HepG2 (cell line): ENCODE measurements at regions not wholly inside any gene's neighbourhood (a gene's known extent, or its start where the extent isn't known, plus 50 kb on each side); places are given as distances from the start of the nearest gene placed in this dataset.

ENCODE experiments used
- ATAC-seq: fragments of 200-7000 bp; cut with Tn5 transposase; 3 replicates; pipeline ENCODE4 v1.9.1; 2020; ENCODE audit warnings: mild to moderate bottlenecking, moderate library complexity
- BruUV-seq: library from RNA; stranded (reverse); fragments of 400-500 nt; replicated peaks from 2 replicates; lab custom pipeline; 2021; lab: Mats Ljungman, UMichigan
- CTCF ChIA-PET: fragments of 300-600 bp; formaldehyde crosslinking; extraction: SDS; loops from one replicate; lab custom pipeline; 2021; ENCODE audit warnings: low total read pairs, inconsistent platforms, low intra/inter-chr PET ratio; lab: Yijun Ruan, JAX
- POLR2A ChIA-PET: fragments of 350-600 bp; sonication (Branson Sonifier 250); formaldehyde crosslinking; loops from one replicate; lab custom pipeline; 2020; ENCODE audit warnings: antibody characterized with exemption, inconsistent platforms; lab: Yijun Ruan, JAX
- DNase-seq: peaks from one replicate; pipeline ENCODE4 v3.0.0-alpha.2; 2015; ENCODE audit warnings: low spot score
- FAIRE-seq: peaks from 3 replicates; lab custom pipeline; 2011; peaks lifted over from hg19 to GRCh38; lab: Jason Lieb, UNC
- H2AFZ ChIP-seq: one replicate; pipeline ENCODE4 v1.6.1; 2011; ENCODE audit warnings: low read length, inconsistent platforms
- H3K27ac ChIP-seq: fragments of 300-600 bp; 3 replicates; pipeline ENCODE4 v1.8.0; 2011; ENCODE audit warnings: mixed run types, mild to moderate bottlenecking, mixed read lengths, low read length, inconsistent platforms; ENCODE audit not compliant: insufficient read depth; ENCODE audit errors: extremely low read length
- H3K27me3 ChIP-seq, 2 experiments: fragments of 200-600 bp in 1 of 2; 2 replicates in 1 of 2; 3 replicates in 1 of 2; pipeline versions ENCODE4 v1.6.0 to v1.8.0; 2011; ENCODE audit warnings: low read length in 2 of 2, mild to moderate bottlenecking in 2 of 2, moderate library complexity in 2 of 2, inconsistent platforms in 1 of 2; ENCODE audit not compliant: insufficient read depth in 2 of 2, control insufficient read depth in 1 of 2
- H3K36me3 ChIP-seq, 2 experiments: fragments of 200-600 bp in 1 of 2; replicated peaks in 1 of 2; 2 replicates in 1 of 2; 3 replicates in 1 of 2; pipeline versions ENCODE4 v1.5.1 to v1.8.0; 2011; ENCODE audit warnings: low read length in 2 of 2, inconsistent platforms in 1 of 2; ENCODE audit not compliant: insufficient read depth in 2 of 2, control insufficient read depth in 1 of 2
- H3K4me1 ChIP-seq: 2 replicates; pipeline ENCODE4 v1.5.1; 2012; ENCODE audit warnings: low read length, inconsistent platforms; ENCODE audit not compliant: insufficient read depth
- H3K4me2 ChIP-seq: 2 replicates; pipeline ENCODE4 v1.6.0; 2011; ENCODE audit warnings: low read depth, low read length, inconsistent platforms
- H3K4me3 ChIP-seq, 3 experiments: fragments of 200-600 bp in 1 of 3; sonication (generic), shearing (Covaris generic) in 1 of 3; replicated peaks in 1 of 3; 2 replicates each; pipeline ENCODE4 v1.5.1; 2011 to 2016; ENCODE audit warnings: low read length in 3 of 3, inconsistent platforms in 2 of 3, low read depth in 2 of 3, mild to moderate bottlenecking in 2 of 3, control low read depth in 1 of 3, mixed read lengths in 1 of 3; ENCODE audit not compliant: insufficient read depth in 1 of 3
- H3K79me2 ChIP-seq: one replicate; pipeline ENCODE4 v1.6.1; 2011; ENCODE audit warnings: low read length, inconsistent platforms; ENCODE audit not compliant: insufficient read depth
- H3K9ac ChIP-seq: 2 replicates; pipeline ENCODE4 v1.6.0; 2011; ENCODE audit warnings: mild to moderate bottlenecking, low read depth, low read length, inconsistent platforms; ENCODE audit not compliant: insufficient read depth
- H3K9me3 ChIP-seq: 2 replicates; pipeline ENCODE4 v1.5.1; 2012; ENCODE audit warnings: mild to moderate bottlenecking, low read length
- H4K20me1 ChIP-seq: 2 replicates; pipeline ENCODE4 v1.6.0; 2011; ENCODE audit warnings: inconsistent platforms, mild to moderate bottlenecking, low read length, moderate library complexity; ENCODE audit not compliant: insufficient read depth
- ATM ChIP-seq: fragments of 450-650 bp; IDR thresholded peaks from 2 replicates; pipeline ENCODE4 v1.7.1; 2017; ENCODE audit warnings: mild to moderate bottlenecking, borderline replicate concordance
- BHLHE40 ChIP-seq: IDR thresholded peaks from 2 replicates; pipeline ENCODE4 v1.6.1; 2011; ENCODE audit warnings: low read length, improper control_type of control experiment
- FOXA3 ChIP-seq: IDR thresholded peaks from 2 replicates; pipeline ENCODE4 v1.6.1; 2016; ENCODE audit warnings: missing genetic modification reagents, missing compliant biosample characterization
- FOXP1 ChIP-seq, 2 experiments: fragments of 450-650 bp in 1 of 2; IDR thresholded peaks; 2 replicates each; pipeline ENCODE4 v1.6.1; 2017 to 2018; ENCODE audit warnings: antibody characterized with exemption in 1 of 2
- TMF1 ChIP-seq: sonication (generic); formaldehyde crosslinking; IDR thresholded peaks from 2 replicates; pipeline ENCODE4 v1.8.1; 2022; ENCODE audit warnings: low read depth, missing genetic modification reagents
- YEATS2 ChIP-seq: sonication (generic); formaldehyde crosslinking; IDR thresholded peaks from 2 replicates; pipeline ENCODE4 v1.4.0; 2020; ENCODE audit warnings: missing genetic modification reagents, borderline replicate concordance
- ZNF766 ChIP-seq: sonication (generic); formaldehyde crosslinking; IDR thresholded peaks from 2 replicates; pipeline ENCODE4 v1.5.0; 2020; ENCODE audit warnings: missing genetic modification reagents, borderline replicate concordance
- WGBS: methylation state at CpG from one replicate; pipeline ENCODE4 v1.1.6; 2017; ENCODE audit warnings: low lambda C conversion rate; 5-methylcytosine and 5-hydroxymethylcytosine counted together
- in situ Hi-C: cut with HindIII; loops from 2 replicates; pipeline ENCODE4 v1.10.0; 2017; ENCODE audit warnings: low pct_unique_long_range_greater_than_20kb; ENCODE audit not compliant: extremely low pct_ligation_motif_present
- intact Hi-C: fragments of 100-400 bp; cut with micrococcal nuclease; formaldehyde crosslinking; loops from one replicate; pipeline ENCODE4 v1.10.0; 2022; ENCODE audit not compliant: unreplicated experiment
- TF ChIP-seq, protein P1 (sequence below): sonication (generic); formaldehyde crosslinking; IDR thresholded peaks from 2 replicates; pipeline ENCODE4 v1.4.0; 2020; ENCODE audit warnings: mild to moderate bottlenecking, missing genetic modification reagents
- TF ChIP-seq, protein P2 (sequence below): sonication (generic); formaldehyde crosslinking; IDR thresholded peaks from 2 replicates; pipeline ENCODE4 v1.5.0; 2020; ENCODE audit warnings: mild to moderate bottlenecking, missing genetic modification reagents, borderline replicate concordance
- TF ChIP-seq, protein P3 (sequence below): sonication (generic); formaldehyde crosslinking; IDR thresholded peaks from 2 replicates; pipeline ENCODE4 v1.4.0; 2020; ENCODE audit warnings: missing genetic modification reagents

DNA sequence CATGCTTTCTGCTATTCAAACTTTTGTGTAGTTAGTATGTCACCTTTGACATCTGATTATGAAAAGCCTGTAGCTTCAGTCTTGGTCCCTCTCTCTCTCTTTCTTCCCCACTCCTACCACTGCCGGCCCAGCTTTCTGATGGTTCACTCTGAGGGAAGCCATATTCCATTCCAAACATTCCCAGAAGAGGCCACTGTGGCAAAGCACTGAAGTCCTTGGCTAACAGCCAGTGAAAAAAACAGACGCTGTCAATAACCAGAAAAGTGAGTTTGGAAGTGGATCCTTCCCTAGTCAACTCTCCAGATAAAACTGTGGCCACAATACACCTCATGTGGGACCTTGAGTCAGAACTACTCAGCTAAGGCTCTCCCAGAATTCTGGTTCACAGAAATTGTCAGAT, 950.7 kb upstream of the PHF14 start:
- no peak overlapping the region for H2AFZ ChIP-seq
- no peaks in the 10 kb centered on the region for H3K4me1 ChIP-seq
- TF ChIP-seq YEATS2 (CRISPR knock-in tag) (no peak), FOXA3 (CRISPR knock-in tag) (no peak), BHLHE40 (no peak), ATM (no peak), ZNF766 (CRISPR knock-in tag) (no peak), TMF1 (no peak), FOXP1 (IDR thresholded peaks at IDR 0.05) (no peak), FOXP1 (CRISPR knock-in tag; IDR thresholded peaks at IDR 0.05) (no peak)
- TF ChIP-seq, protein P1, sequence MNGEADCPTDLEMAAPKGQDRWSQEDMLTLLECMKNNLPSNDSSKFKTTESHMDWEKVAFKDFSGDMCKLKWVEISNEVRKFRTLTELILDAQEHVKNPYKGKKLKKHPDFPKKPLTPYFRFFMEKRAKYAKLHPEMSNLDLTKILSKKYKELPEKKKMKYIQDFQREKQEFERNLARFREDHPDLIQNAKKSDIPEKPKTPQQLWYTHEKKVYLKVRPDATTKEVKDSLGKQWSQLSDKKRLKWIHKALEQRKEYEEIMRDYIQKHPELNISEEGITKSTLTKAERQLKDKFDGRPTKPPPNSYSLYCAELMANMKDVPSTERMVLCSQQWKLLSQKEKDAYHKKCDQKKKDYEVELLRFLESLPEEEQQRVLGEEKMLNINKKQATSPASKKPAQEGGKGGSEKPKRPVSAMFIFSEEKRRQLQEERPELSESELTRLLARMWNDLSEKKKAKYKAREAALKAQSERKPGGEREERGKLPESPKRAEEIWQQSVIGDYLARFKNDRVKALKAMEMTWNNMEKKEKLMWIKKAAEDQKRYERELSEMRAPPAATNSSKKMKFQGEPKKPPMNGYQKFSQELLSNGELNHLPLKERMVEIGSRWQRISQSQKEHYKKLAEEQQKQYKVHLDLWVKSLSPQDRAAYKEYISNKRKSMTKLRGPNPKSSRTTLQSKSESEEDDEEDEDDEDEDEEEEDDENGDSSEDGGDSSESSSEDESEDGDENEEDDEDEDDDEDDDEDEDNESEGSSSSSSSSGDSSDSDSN (CRISPR knock-in tag), result no peak
- TF ChIP-seq, protein P2, sequence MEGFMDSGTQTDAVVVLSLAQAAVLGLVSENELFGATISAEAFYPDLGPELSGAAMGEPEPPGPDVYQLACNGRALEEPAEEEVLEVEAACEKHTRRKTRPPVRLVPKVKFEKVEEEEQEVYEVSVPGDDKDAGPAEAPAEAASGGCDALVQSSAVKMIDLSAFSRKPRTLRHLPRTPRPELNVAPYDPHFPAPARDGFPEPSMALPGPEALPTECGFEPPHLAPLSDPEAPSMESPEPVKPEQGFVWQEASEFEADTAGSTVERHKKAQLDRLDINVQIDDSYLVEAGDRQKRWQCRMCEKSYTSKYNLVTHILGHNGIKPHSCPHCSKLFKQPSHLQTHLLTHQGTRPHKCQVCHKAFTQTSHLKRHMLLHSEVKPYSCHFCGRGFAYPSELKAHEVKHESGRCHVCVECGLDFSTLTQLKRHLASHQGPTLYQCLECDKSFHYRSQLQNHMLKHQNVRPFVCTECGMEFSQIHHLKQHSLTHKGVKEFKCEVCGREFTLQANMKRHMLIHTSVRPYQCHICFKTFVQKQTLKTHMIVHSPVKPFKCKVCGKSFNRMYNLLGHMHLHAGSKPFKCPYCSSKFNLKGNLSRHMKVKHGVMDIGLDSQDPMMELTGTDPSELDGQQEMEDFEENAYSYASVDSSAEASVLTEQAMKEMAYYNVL (CRISPR knock-in tag), result no peak
- TF ChIP-seq, protein P3, sequence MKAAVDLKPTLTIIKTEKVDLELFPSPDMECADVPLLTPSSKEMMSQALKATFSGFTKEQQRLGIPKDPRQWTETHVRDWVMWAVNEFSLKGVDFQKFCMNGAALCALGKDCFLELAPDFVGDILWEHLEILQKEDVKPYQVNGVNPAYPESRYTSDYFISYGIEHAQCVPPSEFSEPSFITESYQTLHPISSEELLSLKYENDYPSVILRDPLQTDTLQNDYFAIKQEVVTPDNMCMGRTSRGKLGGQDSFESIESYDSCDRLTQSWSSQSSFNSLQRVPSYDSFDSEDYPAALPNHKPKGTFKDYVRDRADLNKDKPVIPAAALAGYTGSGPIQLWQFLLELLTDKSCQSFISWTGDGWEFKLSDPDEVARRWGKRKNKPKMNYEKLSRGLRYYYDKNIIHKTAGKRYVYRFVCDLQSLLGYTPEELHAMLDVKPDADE (CRISPR knock-in tag), result no peak
- FAIRE-seq (no peak), ATAC-seq (no peak), DNase-seq (no peak)
- no peak overlapping the region for H3K4me2 ChIP-seq
- 0% methylated on average over 2 of the region's 2 CpGs for WGBS
- in situ Hi-C loops, result no loop called here
- no peak overlapping the region for H3K4me3 ChIP-seq
- H3K9me3 ChIP-seq, result peaks cover 78% of the 10 kb centered on the region
- no peaks in the 10 kb centered on the region for H3K79me2 ChIP-seq
- H3K27ac ChIP-seq, result no peak overlapping the region
- H4K20me1 ChIP-seq, result no peaks in the 10 kb centered on the region
- BruUV-seq, result no TSS peak
- POLR2A ChIA-PET, result no interaction called here
- CTCF ChIA-PET, result no interaction called here
- no peaks in the 10 kb centered on the region for H3K36me3 ChIP-seq
- no peaks in the 10 kb centered on the region for H3K27me3 ChIP-seq
- intact Hi-C loops, result no loop called here
- H3K9ac ChIP-seq, result no peak overlapping the region
